ENCODE measurements at regions not wholly inside any gene's neighbourhood (a gene's known extent, or its start where the extent isn't known, plus 50 kb on each side); places are given as distances from the start of the nearest gene placed in this dataset.

GRCh38 chr18:1624612-1625011 is 719.9 kb downstream of the ADCYAP1 start:
- no peak overlapping the region for H3K4me2 ChIP-seq (ENCODE audit: low read length)
- no peaks in the 10 kb centered on the region for H3K27me3 ChIP-seq (ENCODE audit: insufficient read depth, low read length)
- no peaks in the 10 kb centered on the region for H3K4me1 ChIP-seq (ENCODE audit: insufficient read depth, low read length)
- TF ChIP-seq EZH2 (IDR thresholded peaks at IDR 0.05; ENCODE audit: insufficient read depth, low read length), result no peak
- TF ChIP-seq CTCF (IDR thresholded peaks at IDR 0.05; ENCODE audit: insufficient read depth, low read depth, low read length), result no peak
- Mint-ChIP-seq H3K4me3 (ENCODE audit: unreplicated experiment) (no peak overlapping the region), H3K27ac (ENCODE audit: unreplicated experiment) (no peak overlapping the region), H3K27me3 (ENCODE audit: low read depth, unreplicated experiment) (no peaks in the 10 kb centered on the region), H3K36me3 (ENCODE audit: low read depth, unreplicated experiment) (no peaks in the 10 kb centered on the region), H3K9me3 (ENCODE audit: unreplicated experiment) (no peaks in the 10 kb centered on the region), H3K4me1 (ENCODE audit: low read depth, unreplicated experiment) (no peaks in the 10 kb centered on the region)
- H3K4me3 ChIP-seq (ENCODE audit: insufficient read depth, low read depth, low read length), result no peak overlapping the region
- H3K9ac ChIP-seq (ENCODE audit: low read length), result no peak overlapping the region
- no peak overlapping the region for H3K27ac ChIP-seq (ENCODE audit: low read depth, low read length)
- DNase-seq (ENCODE audit: low read depth), result no peak
- no peaks in the 10 kb centered on the region for H4K20me1 ChIP-seq (ENCODE audit: insufficient read depth, low read length)
- H3K79me2 ChIP-seq (ENCODE audit: insufficient read depth, low read length), result no peaks in the 10 kb centered on the region
- H2AFZ ChIP-seq (ENCODE audit: low read depth, low read length), result no peak overlapping the region
- no peaks in the 10 kb centered on the region for H3K9me3 ChIP-seq (ENCODE audit: insufficient read depth, low read depth, low read length)
- no peaks in the 10 kb centered on the region for H3K36me3 ChIP-seq (ENCODE audit: insufficient read depth, low read length)
- no peak for FAIRE-seq

GRCh38 chr18:1627494-1627893 is 722.8 kb downstream of the ADCYAP1 start:
- no peak for FAIRE-seq
- H3K27ac Mint-ChIP-seq (ENCODE audit: unreplicated experiment), result no peak overlapping the region
- no peaks in the 10 kb centered on the region for H3K27me3 ChIP-seq (ENCODE audit: insufficient read depth, low read length)

More at GRCh38 chr18:1627494-1627893, 722.8 kb downstream of the ADCYAP1 start:
- H3K4me1 ChIP-seq (ENCODE audit: insufficient read depth, low read length), result no peaks in the 10 kb centered on the region
- no peak overlapping the region for H3K27ac ChIP-seq (ENCODE audit: low read depth, low read length)
- no peaks in the 10 kb centered on the region for H3K9me3 ChIP-seq (ENCODE audit: insufficient read depth, low read depth, low read length)
- no peaks in the 10 kb centered on the region for H3K4me1 Mint-ChIP-seq (ENCODE audit: low read depth, unreplicated experiment)
- H3K9me3 Mint-ChIP-seq (ENCODE audit: unreplicated experiment), result no peaks in the 10 kb centered on the region
- no peak overlapping the region for H3K4me3 ChIP-seq (ENCODE audit: insufficient read depth, low read depth, low read length)
- no peak for TF ChIP-seq CTCF (IDR thresholded peaks at IDR 0.05; ENCODE audit: insufficient read depth, low read depth, low read length)
- TF ChIP-seq EZH2 (IDR thresholded peaks at IDR 0.05; ENCODE audit: insufficient read depth, low read length), result no peak
- H3K36me3 ChIP-seq (ENCODE audit: insufficient read depth, low read length), result no peaks in the 10 kb centered on the region
- H3K4me3 Mint-ChIP-seq (ENCODE audit: unreplicated experiment), result no peak overlapping the region
- no peaks in the 10 kb centered on the region for H3K36me3 Mint-ChIP-seq (ENCODE audit: low read depth, unreplicated experiment)
- no peaks in the 10 kb centered on the region for H4K20me1 ChIP-seq (ENCODE audit: insufficient read depth, low read length)
- no peak for DNase-seq (ENCODE audit: low read depth)
- H2AFZ ChIP-seq (ENCODE audit: low read depth, low read length), result no peak overlapping the region
- H3K79me2 ChIP-seq (ENCODE audit: insufficient read depth, low read length), result no peaks in the 10 kb centered on the region
- no peak overlapping the region for H3K9ac ChIP-seq (ENCODE audit: low read length)
- no peak overlapping the region for H3K4me2 ChIP-seq (ENCODE audit: low read length)
- H3K27me3 Mint-ChIP-seq (ENCODE audit: low read depth, unreplicated experiment), result no peaks in the 10 kb centered on the region

All from astrocyte (in vitro differentiated cells and primary cell).